H1 (cell line): ENCODE measurements at regions not wholly inside any gene's neighbourhood (a gene's known extent, or its start where the extent isn't known, plus 50 kb on each side); places are given as distances from the start of the nearest gene placed in this dataset.

Experiments
- CTCF ChIA-PET: fragments of 300-600 bp; sonication (Branson Sonifier 250); formaldehyde crosslinking; loops from one replicate; lab custom pipeline; 2021; ENCODE audit not compliant: partially characterized antibody; lab: Charles Lee
- POLR2A ChIA-PET: fragments of 300-600 bp; sonication (Branson Sonifier 250); formaldehyde crosslinking; loops from one replicate; lab custom pipeline; 2021; ENCODE audit warnings: inconsistent platforms; ENCODE audit not compliant: partially characterized antibody; lab: Charles Lee
- DNase-seq, 2 experiments: peaks; one replicate each; pipeline versions ENCODE4 v3.0.0 to v3.0.0-alpha.2; 2010 to 2022; ENCODE audit warnings: low spot score in 2 of 2, low read depth in 1 of 2, mixed read lengths in 1 of 2
- FAIRE-seq: peaks from 2 replicates; lab custom pipeline; 2011; peaks lifted over from hg19 to GRCh38; lab: Jason Lieb, UNC
- H2AFZ ChIP-seq: 2 replicates; pipeline ENCODE4 v1.8.1; 2012; ENCODE audit warnings: low read length, inconsistent platforms
- H2AK5ac ChIP-seq: 2 replicates; pipeline ENCODE4 v1.6.1; 2013; ENCODE audit warnings: low read depth, low read length
- H2BK120ac ChIP-seq: replicated peaks from 2 replicates; pipeline ENCODE3; 2013; ENCODE audit warnings: low read depth, low read length, inconsistent platforms
- H2BK12ac ChIP-seq: 2 replicates; pipeline ENCODE4 v1.6.1; 2013; ENCODE audit warnings: low read depth, low read length
- H2BK15ac ChIP-seq: 2 replicates; pipeline ENCODE4 v1.6.1; 2013; ENCODE audit warnings: low read length
- H2BK20ac ChIP-seq: 2 replicates; pipeline ENCODE4 v1.6.1; 2013; ENCODE audit warnings: low read length
- H2BK5ac ChIP-seq: 2 replicates; pipeline ENCODE4 v1.6.1; 2013; ENCODE audit warnings: low read depth, low read length
- H3K14ac ChIP-seq: 2 replicates; pipeline ENCODE4 v1.6.1; 2013; ENCODE audit warnings: inconsistent platforms; ENCODE audit not compliant: insufficient read length
- H3K18ac ChIP-seq: 2 replicates; pipeline ENCODE4 v1.6.1; 2013; ENCODE audit warnings: low read length; ENCODE audit errors: extremely low read depth
- H3K23ac ChIP-seq: 2 replicates; pipeline ENCODE4 v1.6.1; 2013; ENCODE audit warnings: inconsistent platforms; ENCODE audit not compliant: insufficient read length
- H3K23me2 ChIP-seq: 2 replicates; pipeline ENCODE4 v1.6.1; 2013; ENCODE audit warnings: low read depth, low read length
- H3K27ac ChIP-seq: 2 replicates; pipeline ENCODE4 v1.6.1; 2011; ENCODE audit warnings: low read depth, low read length, inconsistent platforms
- H3K27me3 ChIP-seq, 4 experiments: replicated peaks in 1 of 4; 1 replicate in 1 of 4; 2 replicates in 3 of 4; pipeline versions ENCODE4 v1.6.1 to v1.8.1; 2011 to 2013; ENCODE audit warnings: low read length in 3 of 4, mild to moderate bottlenecking in 3 of 4, inconsistent platforms in 2 of 4, mixed read lengths in 2 of 4, moderate library complexity in 1 of 4; ENCODE audit not compliant: control insufficient read depth in 3 of 4, insufficient read depth in 3 of 4; ENCODE audit errors: extremely low read depth in 1 of 4
- H3K36me3 ChIP-seq, 4 experiments: 2 replicates each; pipeline versions ENCODE4 v1.6.1 to v1.8.1; 2011 to 2013; ENCODE audit warnings: mild to moderate bottlenecking in 4 of 4, low read length in 3 of 4, moderate library complexity in 2 of 4, control low read depth in 1 of 4, inconsistent platforms in 1 of 4; ENCODE audit not compliant: insufficient read depth in 4 of 4, control insufficient read depth in 2 of 4
- H3K4ac ChIP-seq: replicated peaks from 2 replicates; pipeline ENCODE3; 2013; ENCODE audit warnings: low read length, low read depth, mixed read lengths, inconsistent platforms; ENCODE audit not compliant: insufficient read length
- H3K4me1 ChIP-seq, 4 experiments: replicated peaks in 1 of 4; 1 replicate in 1 of 4; 2 replicates in 3 of 4; pipeline versions ENCODE4 v1.6.1 to v1.8.1; 2011 to 2013; ENCODE audit warnings: low read length in 3 of 4, inconsistent platforms in 2 of 4, mixed read lengths in 1 of 4; ENCODE audit not compliant: insufficient read depth in 4 of 4, control insufficient read depth in 3 of 4
- H3K4me2 ChIP-seq, 2 experiments: 2 replicates each; pipeline versions ENCODE4 v1.6.1 to v1.8.1; 2011 to 2013; ENCODE audit warnings: low read depth in 2 of 2, low read length in 2 of 2, control low read depth in 1 of 2, inconsistent platforms in 1 of 2, mild to moderate bottlenecking in 1 of 2; ENCODE audit not compliant: insufficient read depth in 1 of 2
- H3K4me3 ChIP-seq, 4 experiments: fragments of 200-600, 300-600 bp in 1 of 4; sonication (generic), shearing (Covaris generic), sonication (Bioruptor Twin) in 1 of 4; 2 replicates each; pipeline versions ENCODE4 v1.5.1 to v1.8.1; 2011 to 2016; ENCODE audit warnings: low read length in 4 of 4, low read depth in 3 of 4, control low read depth in 2 of 4, inconsistent platforms in 2 of 4, mild to moderate bottlenecking in 2 of 4, mixed read lengths in 1 of 4, moderate library complexity in 1 of 4; ENCODE audit not compliant: insufficient read depth in 2 of 4; ENCODE audit errors: extremely low read depth in 1 of 4
- H3K56ac ChIP-seq: replicated peaks from 2 replicates; pipeline ENCODE3; 2013; ENCODE audit warnings: low read depth, mild to moderate bottlenecking, mixed read lengths, low read length, inconsistent platforms; ENCODE audit not compliant: insufficient read length
- H3K79me1 ChIP-seq: 2 replicates; pipeline ENCODE4 v1.6.1; 2013; ENCODE audit warnings: low read depth, low read length, control low read depth
- H3K79me2 ChIP-seq, 2 experiments: 2 replicates each; pipeline versions ENCODE4 v1.6.1 to v1.8.1; 2012 to 2013; ENCODE audit warnings: low read length in 2 of 2, mild to moderate bottlenecking in 2 of 2, inconsistent platforms in 1 of 2; ENCODE audit not compliant: insufficient read depth in 2 of 2, control insufficient read depth in 1 of 2
- H3K9ac ChIP-seq, 4 experiments: replicated peaks in 1 of 4; 1 replicate in 1 of 4; 2 replicates in 3 of 4; pipeline versions ENCODE4 v1.6.1 to v1.8.1; 2011 to 2013; ENCODE audit warnings: low read depth in 3 of 4, low read length in 3 of 4, control low read depth in 2 of 4, mild to moderate bottlenecking in 2 of 4, moderate library complexity in 2 of 4, inconsistent platforms in 1 of 4; ENCODE audit errors: extremely low read depth in 1 of 4
- H3K9me3 ChIP-seq, 2 experiments: 2 replicates each; pipeline versions ENCODE4 v1.6.1 to v1.8.1; 2012 to 2013; ENCODE audit warnings: mild to moderate bottlenecking in 2 of 2, moderate library complexity in 2 of 2, control low read depth in 1 of 2, inconsistent platforms in 1 of 2, low read depth in 1 of 2, low read length in 1 of 2, mixed read lengths in 1 of 2; ENCODE audit not compliant: insufficient read depth in 2 of 2
- H4K20me1 ChIP-seq, 2 experiments: replicated peaks in 1 of 2; 2 replicates each; pipeline versions ENCODE3 to v1.8.1; 2011 to 2013; ENCODE audit warnings: inconsistent platforms in 2 of 2, low read length in 2 of 2, mild to moderate bottlenecking in 1 of 2; ENCODE audit not compliant: insufficient read depth in 2 of 2, control insufficient read depth in 1 of 2
- H4K5ac ChIP-seq: 2 replicates; pipeline ENCODE4 v1.6.1; 2013; ENCODE audit warnings: low read length, low read depth, mixed read lengths, inconsistent platforms; ENCODE audit not compliant: insufficient read length
- H4K8ac ChIP-seq: 2 replicates; pipeline ENCODE4 v1.8.0; 2013; ENCODE audit warnings: mild to moderate bottlenecking, moderate library complexity, low read length, inconsistent platforms; ENCODE audit not compliant: insufficient read depth; ENCODE audit errors: extremely low read depth
- H4K91ac ChIP-seq: replicated peaks from 2 replicates; pipeline ENCODE3; 2013; ENCODE audit warnings: low read length, mixed read lengths, inconsistent platforms; ENCODE audit not compliant: insufficient read length
- GTF2F1 ChIP-seq: IDR thresholded peaks from 2 replicates; pipeline ENCODE4 v1.6.1; 2012; ENCODE audit warnings: low read depth, low read length, improper control_type of control experiment, borderline replicate concordance
- PHF8 ChIP-seq: fragments of 200-600 bp; sonication (generic); conservative IDR thresholded peaks from 2 replicates; pipeline ENCODE4 v1.7.1; 2012; ENCODE audit warnings: low read depth, mild to moderate bottlenecking, inconsistent platforms, low read length, moderate library complexity
- WGBS, 2 experiments: shearing (Covaris generic) in 1 of 2; methylation state at CpG; one replicate each; pipeline versions ENCODE4 v1.1.6 to v1.1.7; 2013 to 2015; ENCODE audit warnings: low lambda C conversion rate in 2 of 2, mixed read lengths in 2 of 2, inconsistent platforms in 1 of 2, low coverage in 1 of 2, missing lambda C conversion rate in 1 of 2; ENCODE audit not compliant: insufficient replicate concordance in 2 of 2, insufficient coverage in 1 of 2, insufficient read length in 1 of 2; ENCODE audit errors: extremely low coverage in 1 of 2, missing lambda C conversion rate in 1 of 2; 5-methylcytosine and 5-hydroxymethylcytosine counted together
- TF ChIP-seq, protein P1 (sequence below): IDR thresholded peaks from 2 replicates; pipeline ENCODE4 v1.6.1; 2012; ENCODE audit warnings: inconsistent platforms

DNA sequence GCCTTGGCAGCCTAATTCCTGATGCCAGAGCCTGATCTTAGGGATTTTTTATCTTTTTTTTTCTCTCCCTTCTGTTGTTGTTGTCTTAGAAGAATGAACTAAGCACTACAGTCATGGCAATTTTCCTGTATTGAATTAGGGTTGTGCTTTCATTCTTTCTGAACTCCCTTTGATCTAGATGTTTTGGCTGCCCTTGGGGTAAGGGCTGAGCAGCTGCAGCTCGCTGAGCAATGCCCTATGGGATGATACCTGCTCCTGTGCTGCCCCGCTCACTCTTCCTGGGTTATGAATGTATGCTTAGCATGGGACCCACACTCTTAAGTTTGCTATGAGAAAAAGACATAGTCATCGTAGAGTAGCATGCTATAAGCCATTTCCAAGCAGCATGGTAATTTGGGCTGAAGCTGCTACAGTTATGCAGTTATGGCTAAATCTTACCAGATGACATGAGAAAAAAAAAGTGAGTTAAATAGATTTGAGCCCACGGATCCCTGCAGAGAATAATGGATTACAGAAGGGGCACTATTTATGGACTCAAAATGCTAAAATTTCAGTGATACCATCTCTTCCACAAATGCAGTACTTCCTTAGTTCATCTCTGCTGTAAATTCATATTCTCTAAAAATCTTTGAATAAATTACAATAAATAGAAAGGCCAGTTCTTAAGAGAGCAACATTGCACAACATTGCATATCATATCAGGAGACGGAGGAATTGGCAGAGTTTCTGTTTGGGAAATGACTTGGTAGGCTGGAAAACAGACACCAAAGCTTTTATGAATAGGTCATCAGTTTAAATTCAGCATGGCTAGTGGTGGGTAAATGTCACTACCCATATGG lies 79.2 kb upstream of the PTHLH start:
- Histone ChIP-seq H4K91ac (no peak overlapping the region), H4K5ac (no peak overlapping the region), H3K14ac (no peak overlapping the region), H2AFZ (no peak overlapping the region; the same call in 1 of the 2 replicates), H3K4me3 (no peak overlapping the region), H4K8ac (no peak overlapping the region), H3K4ac (no peak overlapping the region), H3K9ac (no peak overlapping the region), H2AK5ac (no peak overlapping the region), H3K36me3 (no peaks in the 10 kb centered on the region), H3K4me1 (peaks cover 0 to 4% (median 0%) of the 10 kb centered on the region in 4 experiments; a peak in 2 of 7 replicates), H2BK12ac (no peak overlapping the region), H3K27me3 (no peaks in the 10 kb centered on the region), H3K4me2 (no peak overlapping the region), H3K56ac (no peak overlapping the region), H3K23me2 (no peaks in the 10 kb centered on the region), H4K20me1 (no peaks in the 10 kb centered on the region), H3K79me2 (no peaks in the 10 kb centered on the region), H3K27ac (no peak overlapping the region), H2BK120ac (no peak overlapping the region), H3K79me1 (no peaks in the 10 kb centered on the region), H2BK20ac (no peak overlapping the region), H3K23ac (no peak overlapping the region), H2BK15ac (no peak overlapping the region), H2BK5ac (no peak overlapping the region), H3K18ac (no peak overlapping the region), H3K9me3 (0 out of 4 replicates have a peak, but pooled peaks cover 0 to under 1% of the 10 kb centered on the region in 2 experiments)
- 88% methylated on average over 5 of the region's 5 CpGs; no CpG with 5 or more reads in 1 of the 2 experiments for WGBS, 2 experiments
- DNase-seq: no peak
- ChIA-PET POLR2A (no interaction called here), CTCF (no interaction called here)
- no peak for FAIRE-seq
- TF ChIP-seq GTF2F1 (no peak), PHF8 (no peak)
- TF ChIP-seq, protein P1, sequence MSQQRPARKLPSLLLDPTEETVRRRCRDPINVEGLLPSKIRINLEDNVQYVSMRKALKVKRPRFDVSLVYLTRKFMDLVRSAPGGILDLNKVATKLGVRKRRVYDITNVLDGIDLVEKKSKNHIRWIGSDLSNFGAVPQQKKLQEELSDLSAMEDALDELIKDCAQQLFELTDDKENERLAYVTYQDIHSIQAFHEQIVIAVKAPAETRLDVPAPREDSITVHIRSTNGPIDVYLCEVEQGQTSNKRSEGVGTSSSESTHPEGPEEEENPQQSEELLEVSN: no peak
